Thymus (tissue), 11 donors: ENCODE measurements at regions not wholly inside any gene's neighbourhood (a gene's known extent, or its start where the extent isn't known, plus 50 kb on each side); places are given as distances from the start of the nearest gene placed in this dataset.

Experiments
- DNase-seq, 9 donors: peaks; one replicate each; pipeline ENCODE4 v3.0.0-alpha.2; 2013; ENCODE audit warnings: low spot score in 9 of 9, low read depth in 6 of 9, missing footprints in 1 of 9
- H3K27ac ChIP-seq, 2 donors: one replicate each; pipeline ENCODE4 v1.5.1; 2013; ENCODE audit warnings: control low read depth in 1 of 2, low read depth in 1 of 2, low read length in 1 of 2, mild to moderate bottlenecking in 1 of 2, moderate library complexity in 1 of 2
- H3K27me3 ChIP-seq, 2 donors: one replicate each; pipeline ENCODE4 v1.5.1; 2013; ENCODE audit warnings: low read length in 1 of 2; ENCODE audit not compliant: control insufficient read depth in 2 of 2, insufficient read depth in 1 of 2
- H3K36me3 ChIP-seq, 2 donors: one replicate each; pipeline ENCODE4 v1.5.1; 2013; ENCODE audit warnings: low read length in 1 of 2, mild to moderate bottlenecking in 1 of 2, moderate library complexity in 1 of 2; ENCODE audit not compliant: control insufficient read depth in 2 of 2, insufficient read depth in 2 of 2
- H3K4me1 ChIP-seq, 2 donors: one replicate each; pipeline ENCODE4 v1.5.1; 2013; ENCODE audit warnings: low read length in 2 of 2; ENCODE audit not compliant: control insufficient read depth in 2 of 2, insufficient read depth in 2 of 2
- H3K4me3 ChIP-seq, 2 donors: one replicate each; pipeline ENCODE4 v1.5.1; 2013; ENCODE audit warnings: low read length in 2 of 2, control low read depth in 1 of 2, mild to moderate bottlenecking in 1 of 2
- H3K9me3 ChIP-seq, 2 donors: one replicate each; pipeline ENCODE4 v1.5.1; 2013; ENCODE audit warnings: low read length in 1 of 2, mild to moderate bottlenecking in 1 of 2; ENCODE audit not compliant: control insufficient read depth in 2 of 2, insufficient read depth in 1 of 2
- WGBS: extraction: QIAGEN DNeasy Blood & Tissue Kit; methylation state at CpG from one replicate; pipeline ENCODE4 v1.1.7; 2013; 5-methylcytosine and 5-hydroxymethylcytosine counted together
- donor health status: healthy.

DNA sequence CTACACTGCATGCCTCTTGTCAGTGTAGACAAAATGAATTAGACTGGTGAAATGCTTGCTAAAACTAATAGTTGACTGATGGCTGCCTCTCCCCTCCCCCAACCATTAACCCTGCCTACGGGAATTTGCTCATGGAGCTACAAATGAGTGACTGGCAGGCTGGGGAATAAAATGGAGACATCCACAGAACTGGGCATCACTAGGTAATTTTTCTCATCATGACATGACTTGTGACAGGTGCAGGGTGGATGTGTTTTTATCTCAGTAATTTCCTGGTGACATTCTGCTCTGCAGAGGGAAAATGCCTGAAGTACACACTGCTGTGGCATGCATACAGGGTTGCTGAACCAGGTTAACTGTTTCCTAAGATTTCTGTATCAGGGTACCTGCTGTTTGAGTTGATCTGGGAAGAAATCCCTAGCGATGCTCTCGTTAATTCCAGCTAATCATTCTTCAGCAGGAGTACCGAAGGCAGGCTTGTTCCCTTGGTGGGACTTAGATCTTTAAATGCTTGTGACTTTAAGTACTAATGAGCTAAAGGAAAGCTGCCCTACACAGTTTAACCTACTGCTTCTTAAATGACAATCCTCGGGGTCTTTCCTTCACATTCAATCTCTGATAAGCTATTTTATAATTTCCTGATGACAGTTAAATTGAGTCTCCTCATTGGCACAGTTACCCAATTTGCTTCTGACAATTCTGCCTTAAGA is 376.3 kb upstream of the LCORL start:
- Histone ChIP-seq H3K9me3 (no peaks in the 10 kb centered on the region), H3K4me3 (no peak overlapping the region), H3K27me3 (no peaks in the 10 kb centered on the region), H3K36me3 (no peaks in the 10 kb centered on the region), H3K4me1 (no peaks in the 10 kb centered on the region), H3K27ac (no peak overlapping the region)
- WGBS: 77% methylated on average over 5 of the region's 5 CpGs
- no peak for DNase-seq

DNA sequence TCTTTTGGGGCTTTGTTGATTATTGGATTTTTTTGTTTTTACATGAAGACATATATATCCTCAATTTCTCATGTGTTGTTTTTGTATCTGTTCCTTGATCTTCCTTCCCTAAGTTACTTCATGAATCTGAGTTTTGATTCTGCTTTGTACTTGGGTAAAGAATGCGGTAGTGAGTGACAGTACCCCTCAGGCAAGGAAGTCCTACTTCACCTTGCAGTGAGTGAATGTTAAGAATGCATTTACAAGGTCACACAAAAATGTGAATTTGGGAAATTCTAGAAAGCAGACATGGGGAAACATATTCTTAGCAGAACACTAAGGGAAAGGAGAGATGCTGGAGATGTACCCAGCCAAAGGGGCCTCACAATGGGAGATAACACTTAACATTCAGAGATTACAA is 373.1 kb upstream of the LCORL start:
- no peaks in the 10 kb centered on the region for H3K4me1 ChIP-seq
- H3K36me3 ChIP-seq: no peaks in the 10 kb centered on the region
- H3K27me3 ChIP-seq: no peaks in the 10 kb centered on the region
- no peak overlapping the region for H3K4me3 ChIP-seq
- H3K9me3 ChIP-seq: no peaks in the 10 kb centered on the region
- WGBS: 85% methylated on average over 1 of the region's 1 CpG
- no peak overlapping the region for H3K27ac ChIP-seq
- DNase-seq: no peak

DNA sequence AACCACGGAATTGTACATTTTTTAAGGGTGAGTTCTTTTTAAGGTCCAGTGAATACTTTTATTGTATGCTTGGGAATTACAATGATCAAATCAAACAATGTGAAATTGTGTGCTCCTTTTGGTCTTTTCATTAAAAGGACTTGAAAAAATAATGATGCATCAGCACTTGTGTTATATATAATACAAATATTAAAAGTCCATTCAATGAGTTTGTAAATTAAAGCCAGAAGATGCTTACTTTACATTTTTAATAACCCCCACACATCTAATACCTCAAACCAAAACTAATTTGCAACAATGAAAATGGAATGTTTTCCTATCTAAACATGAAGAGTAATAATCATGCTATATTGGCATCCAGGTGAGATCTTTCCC is 369.8 kb upstream of the LCORL start:
- no peak for DNase-seq
- no peaks in the 10 kb centered on the region for H3K9me3 ChIP-seq
- H3K27me3 ChIP-seq: no peaks in the 10 kb centered on the region
- no peak overlapping the region for H3K4me3 ChIP-seq
- no peaks in the 10 kb centered on the region for H3K4me1 ChIP-seq
- no peaks in the 10 kb centered on the region for H3K36me3 ChIP-seq
- WGBS: 86% methylated on average over 1 of the region's 1 CpG
- H3K27ac ChIP-seq: no peak overlapping the region

DNA sequence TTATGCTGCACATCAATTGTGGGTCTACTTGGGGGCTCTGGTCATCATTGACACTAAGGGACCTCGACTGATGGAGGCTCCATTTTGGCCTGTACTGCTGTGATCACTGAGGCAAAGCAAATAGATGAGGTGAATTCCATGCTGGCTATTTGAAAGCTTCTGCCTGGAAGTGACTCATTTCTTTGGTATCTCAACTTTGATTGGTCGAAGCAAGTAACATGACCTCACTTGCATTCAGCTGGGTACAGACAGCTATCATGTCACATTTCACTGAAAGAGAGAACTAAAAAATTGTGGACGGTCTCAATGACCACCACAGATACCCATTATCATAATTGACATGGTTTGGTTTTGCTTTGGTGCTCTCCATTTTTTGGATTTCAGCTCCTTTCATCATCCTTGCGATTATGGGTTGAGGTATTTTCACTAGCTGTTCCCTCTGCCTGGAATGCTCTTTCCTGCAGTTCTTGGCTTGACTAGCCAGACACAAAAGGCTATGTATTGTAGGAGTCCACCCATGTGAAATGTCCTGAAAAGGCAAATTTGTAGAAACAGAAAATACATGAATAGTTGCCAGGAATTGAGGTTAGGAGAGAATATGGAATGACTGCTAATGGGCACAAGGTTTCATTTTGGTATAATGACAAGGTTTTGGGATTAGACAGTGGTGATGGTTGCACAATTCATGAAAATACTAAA is 369.2 kb upstream of the LCORL start:
- H3K9me3 ChIP-seq: no peaks in the 10 kb centered on the region
- no peak overlapping the region for H3K27ac ChIP-seq
- WGBS: 87% methylated on average over 4 of the region's 4 CpGs
- H3K4me3 ChIP-seq: no peak overlapping the region
- DNase-seq: no peak
- H3K27me3 ChIP-seq: no peaks in the 10 kb centered on the region
- H3K36me3 ChIP-seq: no peaks in the 10 kb centered on the region
- H3K4me1 ChIP-seq: no peaks in the 10 kb centered on the region

DNA sequence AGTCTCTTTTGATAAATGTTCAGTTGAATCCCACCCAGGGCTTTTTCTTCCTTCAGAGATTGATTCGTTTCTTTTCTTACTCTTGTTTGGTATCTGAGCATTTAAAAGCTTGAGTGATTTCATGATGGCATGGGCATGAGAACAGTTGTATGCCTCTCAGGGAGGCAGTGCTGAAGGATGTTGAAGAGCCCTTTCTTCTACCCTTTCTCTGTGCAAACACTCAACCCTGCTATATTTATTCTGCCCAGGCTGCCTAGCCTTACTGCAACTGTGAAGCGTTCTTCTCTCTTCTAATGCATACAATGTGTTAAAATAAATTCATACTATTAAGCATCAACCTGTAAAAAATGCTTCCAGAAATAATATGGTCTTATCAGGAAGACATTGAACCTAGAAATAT is 367.6 kb upstream of the LCORL start:
- H3K4me1 ChIP-seq: no peaks in the 10 kb centered on the region
- H3K27ac ChIP-seq: no peak overlapping the region
- 85% methylated on average over 2 of the region's 2 CpGs for WGBS
- H3K36me3 ChIP-seq: no peaks in the 10 kb centered on the region
- H3K27me3 ChIP-seq: no peaks in the 10 kb centered on the region
- no peak for DNase-seq
- no peak overlapping the region for H3K4me3 ChIP-seq
- H3K9me3 ChIP-seq: no peaks in the 10 kb centered on the region

DNA sequence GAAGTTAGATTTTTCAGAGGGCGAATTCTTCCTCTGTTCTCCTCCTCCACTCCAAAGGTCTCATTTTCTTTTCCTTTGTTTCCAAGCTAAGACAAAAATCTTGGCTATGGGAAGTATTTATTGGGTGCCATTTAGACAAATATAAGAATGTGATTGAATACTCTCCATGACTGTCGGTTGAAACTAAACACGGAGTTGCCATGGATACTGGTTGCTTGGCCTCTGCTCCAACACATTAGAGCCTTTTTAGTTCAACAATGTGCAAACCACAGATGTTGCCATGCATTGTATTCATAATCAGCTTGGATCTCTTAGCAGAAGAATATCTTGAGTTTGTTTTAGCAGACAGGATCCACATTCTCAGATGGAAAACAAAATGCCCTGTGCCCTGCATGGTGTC is 366.5 kb upstream of the LCORL start:
- Histone ChIP-seq H3K4me3 (no peak overlapping the region), H3K27me3 (no peaks in the 10 kb centered on the region), H3K9me3 (no peaks in the 10 kb centered on the region), H3K4me1 (no peaks in the 10 kb centered on the region), H3K27ac (no peak overlapping the region), H3K36me3 (no peaks in the 10 kb centered on the region)
- 64% methylated on average over 3 of the region's 3 CpGs for WGBS
- DNase-seq: no peak

DNA sequence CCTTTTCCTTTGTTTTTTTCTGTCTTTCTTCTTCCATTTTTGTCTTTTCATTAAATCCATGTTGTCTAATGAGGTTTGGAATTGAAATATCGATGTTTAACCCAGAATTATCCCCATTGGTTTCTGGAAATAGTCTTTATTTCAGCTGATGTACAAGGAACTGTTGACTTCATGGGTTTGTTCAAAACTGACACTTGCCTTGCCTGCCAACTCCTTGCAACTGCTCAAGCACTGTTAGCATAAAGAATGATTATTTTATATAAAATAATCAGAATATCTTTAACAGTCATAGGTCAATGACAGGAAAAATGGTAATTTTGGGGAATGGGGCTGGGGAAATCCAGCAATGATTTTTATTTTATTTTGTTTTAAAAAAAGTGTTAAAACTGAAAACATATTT is 359.6 kb upstream of the LCORL start:
- no peak overlapping the region for H3K4me3 ChIP-seq
- H3K9me3 ChIP-seq: no peaks in the 10 kb centered on the region
- no peaks in the 10 kb centered on the region for H3K36me3 ChIP-seq
- no peak for DNase-seq
- H3K27me3 ChIP-seq: no peaks in the 10 kb centered on the region
- no peak overlapping the region for H3K27ac ChIP-seq
- WGBS: 76% methylated on average over 1 of the region's 1 CpG
- no peaks in the 10 kb centered on the region for H3K4me1 ChIP-seq

DNA sequence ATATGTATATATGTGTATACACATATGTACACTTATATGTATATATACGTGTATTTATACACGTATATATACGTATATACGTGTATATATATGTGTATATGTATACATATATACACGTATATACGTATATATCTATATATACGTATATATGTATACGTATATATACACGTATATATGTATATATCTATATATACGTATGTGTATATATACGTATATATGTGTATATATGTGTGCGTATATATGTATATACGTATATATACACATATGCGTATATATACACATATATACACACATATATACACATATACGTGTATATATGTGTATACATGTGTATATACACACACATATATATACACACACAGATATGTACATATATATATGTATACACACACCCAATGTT is 348.0 kb upstream of the LCORL start:
- Histone ChIP-seq H3K27me3 (no peaks in the 10 kb centered on the region), H3K27ac (no peak overlapping the region), H3K9me3 (no peaks in the 10 kb centered on the region), H3K4me1 (no peaks in the 10 kb centered on the region), H3K4me3 (no peak overlapping the region), H3K36me3 (no peaks in the 10 kb centered on the region)
- WGBS: 96% methylated on average over 15 of the region's 15 CpGs
- no peak for DNase-seq

DNA sequence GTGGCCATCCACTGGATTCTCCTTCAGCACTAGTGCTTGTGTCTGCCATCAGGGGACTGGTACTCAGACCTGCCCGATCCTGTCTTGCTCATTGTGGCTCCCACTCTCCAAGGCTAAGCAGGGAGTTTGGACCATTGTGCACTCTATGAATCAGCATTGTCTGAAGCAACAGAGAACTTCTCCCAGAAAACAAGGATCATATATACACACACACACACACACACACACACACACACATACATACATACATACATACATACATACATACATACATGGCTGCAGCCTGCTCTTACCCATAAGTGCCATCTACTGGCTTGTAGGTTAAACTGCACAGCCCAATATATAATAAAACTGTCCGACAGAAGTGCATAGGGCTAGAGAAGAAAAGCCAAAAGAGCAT is 345.3 kb upstream of the LCORL start:
- Histone ChIP-seq H3K27ac (no peak overlapping the region), H3K4me1 (no peaks in the 10 kb centered on the region), H3K27me3 (no peaks in the 10 kb centered on the region), H3K9me3 (no peaks in the 10 kb centered on the region), H3K36me3 (no peaks in the 10 kb centered on the region), H3K4me3 (no peak overlapping the region)
- 57% methylated on average over 2 of the region's 2 CpGs for WGBS
- peak in 2 of 9 donors; percentile 5 to 13 for DNase-seq
